Head of caudate nucleus (tissue), 42 donors: ENCODE measurements at regions not wholly inside any gene's neighbourhood (a gene's known extent, or its start where the extent isn't known, plus 50 kb on each side); places are given as distances from the start of the nearest gene placed in this dataset.
A peak's percentile ranks its signal among the peaks of the same experiment; 100 is the strongest.

Experiments
- DNase-seq, 42 donors: peaks; one replicate each; pipeline versions ENCODE4 v3.0.0 to v3.0.0-alpha.2; 2020 to 2021; ENCODE audit warnings: mixed read lengths in 7 of 42
- intact Hi-C: fragments of 100-400 bp; cut with DNase I; formaldehyde crosslinking; loops from one replicate; pipeline ENCODE4 v1.15.0; 2022

- peak; percentile 44 to 94 (median 86) for DNase-seq
- intact Hi-C loops = no loop called here
Measured at GRCh38 chr15:35751413-35752133, 205.6 kb upstream of the DPH6 start.

GRCh38 chr15:35752134-35752466 lies 206.1 kb upstream of the DPH6 start:
- intact Hi-C loops = no loop called here
- no peak for DNase-seq

- intact Hi-C loops = no loop called here
- peak in 5 of 42 donors; percentile 7 to 44 (median 16) for DNase-seq
Measured at GRCh38 chr15:35753486-35753885, 207.5 kb upstream of the DPH6 start.

GRCh38 chr15:35755237-35755802 lies 209.4 kb upstream of the DPH6 start:
- DNase-seq = no peak
- intact Hi-C loops = no loop called here

GRCh38 chr15:35756623-35757022 lies 210.7 kb upstream of the DPH6 start:
- no peak for DNase-seq
- intact Hi-C loops = no loop called here

- DNase-seq = peak in 1 of 42 donors; percentile 14
- intact Hi-C loops = no loop called here
Measured at GRCh38 chr15:35757361-35757760, 211.4 kb upstream of the DPH6 start.

GRCh38 chr15:35757765-35758164 lies 211.8 kb upstream of the DPH6 start:
- intact Hi-C loops = no loop called here
- no peak for DNase-seq

- intact Hi-C loops = no loop called here
- no peak for DNase-seq
Measured at GRCh38 chr15:35764661-35765519, 218.9 kb upstream of the DPH6 start.

- intact Hi-C loops = no loop called here
- DNase-seq = peak in 2 of 42 donors; percentile 17 to 37
Measured at GRCh38 chr15:35768949-35769348, 223.0 kb upstream of the DPH6 start.

GRCh38 chr15:35769656-35770055 lies 223.7 kb upstream of the DPH6 start:
- intact Hi-C loops = no loop called here
- no peak for DNase-seq

- DNase-seq = no peak
- intact Hi-C loops = no loop called here
Measured at GRCh38 chr15:35771746-35772442, 225.9 kb upstream of the DPH6 start.

- DNase-seq = no peak
- intact Hi-C loops = no loop called here
Measured at GRCh38 chr15:35774653-35775052, 228.7 kb upstream of the DPH6 start.

- intact Hi-C loops = no loop called here
- no peak for DNase-seq
Measured at GRCh38 chr15:35775471-35775870, 229.5 kb upstream of the DPH6 start.

- intact Hi-C loops = no loop called here
- DNase-seq = no peak
Measured at GRCh38 chr15:35777061-35777460, 231.1 kb upstream of the DPH6 start.

- intact Hi-C loops = no loop called here
- DNase-seq = no peak
Measured at GRCh38 chr15:35783203-35783602, 237.2 kb upstream of the DPH6 start.

GRCh38 chr15:35784745-35785144 lies 238.8 kb upstream of the DPH6 start:
- intact Hi-C loops = no loop called here

GRCh38 chr15:35810007-35810406 lies 264.0 kb upstream of the DPH6 start:
- no peak for DNase-seq
- intact Hi-C loops = no loop called here

More at GRCh38 chr15:35784745-35785144, 238.8 kb upstream of the DPH6 start:
- DNase-seq = peak in 12 of 42 donors; percentile 4 to 43 (median 14)

GRCh38 chr15:35813573-35813972 lies 267.6 kb upstream of the DPH6 start:
- intact Hi-C loops = no loop called here
- DNase-seq = no peak

GRCh38 chr15:35818846-35819245 lies 272.9 kb upstream of the DPH6 start:
- intact Hi-C loops = no loop called here
- no peak for DNase-seq

GRCh38 chr15:35822153-35822552 lies 276.2 kb upstream of the DPH6 start:
- intact Hi-C loops = no loop called here
- DNase-seq = no peak
